Stimulated activated CD4-positive, alpha-beta T cell treated with anti-CD3 and anti-CD28 coated beads, Interleukin-4, amount 100 ng/mL, for 1 hour (primary cell): ENCODE measurements at regions not wholly inside any gene's neighbourhood (a gene's known extent, or its start where the extent isn't known, plus 50 kb on each side); places are given as distances from the start of the nearest gene placed in this dataset.
"Not testable (repeated sequence)": the region's sequence is repeated elsewhere in the genome, so short reads cannot be mapped to it uniquely, and the experiment has no call there.

Experiments
- DNase-seq: peaks from one replicate; pipeline ENCODE4 v3.0.0-alpha.2; 2020

DNA sequence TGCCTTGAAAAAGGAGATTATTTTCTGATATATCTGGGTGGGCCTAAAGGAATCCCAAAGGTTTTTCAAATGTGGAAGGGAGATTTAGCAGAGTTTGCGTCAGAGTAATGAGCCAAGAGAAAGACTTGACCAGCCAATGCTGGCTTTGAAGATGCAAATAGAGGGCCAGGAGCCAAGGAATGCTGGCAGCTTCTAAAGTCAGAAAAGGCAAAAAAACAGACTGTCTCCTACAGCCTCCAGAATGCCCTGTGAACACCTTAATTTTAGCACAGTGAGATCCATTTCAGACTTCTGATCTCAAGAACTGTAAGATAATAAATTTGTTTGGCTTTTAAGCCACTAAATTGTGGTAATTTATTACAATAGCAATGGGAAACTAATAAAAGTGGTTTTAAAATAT is 122.6 kb upstream of the FREM1 start:
- no peak for DNase-seq

DNA sequence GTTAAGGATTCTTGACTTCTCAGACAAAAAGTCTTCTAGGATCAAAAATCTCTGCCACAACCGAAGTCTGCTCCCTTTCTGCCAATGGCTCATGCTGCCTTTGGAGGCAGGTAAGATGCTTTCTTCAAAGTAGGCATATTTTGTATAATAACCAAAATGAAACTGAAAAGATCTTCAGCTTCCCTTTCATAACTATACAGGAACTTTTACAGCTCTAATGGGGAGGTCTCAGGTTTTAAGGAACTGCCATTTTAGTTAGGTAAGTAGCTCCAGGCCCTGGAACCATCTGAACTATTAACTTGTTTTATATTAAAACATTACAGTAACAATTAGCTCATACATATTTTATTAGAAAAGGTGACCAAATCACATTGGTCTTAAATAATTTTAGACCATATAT is 110.9 kb upstream of the FREM1 start:
- no peak for DNase-seq

DNA sequence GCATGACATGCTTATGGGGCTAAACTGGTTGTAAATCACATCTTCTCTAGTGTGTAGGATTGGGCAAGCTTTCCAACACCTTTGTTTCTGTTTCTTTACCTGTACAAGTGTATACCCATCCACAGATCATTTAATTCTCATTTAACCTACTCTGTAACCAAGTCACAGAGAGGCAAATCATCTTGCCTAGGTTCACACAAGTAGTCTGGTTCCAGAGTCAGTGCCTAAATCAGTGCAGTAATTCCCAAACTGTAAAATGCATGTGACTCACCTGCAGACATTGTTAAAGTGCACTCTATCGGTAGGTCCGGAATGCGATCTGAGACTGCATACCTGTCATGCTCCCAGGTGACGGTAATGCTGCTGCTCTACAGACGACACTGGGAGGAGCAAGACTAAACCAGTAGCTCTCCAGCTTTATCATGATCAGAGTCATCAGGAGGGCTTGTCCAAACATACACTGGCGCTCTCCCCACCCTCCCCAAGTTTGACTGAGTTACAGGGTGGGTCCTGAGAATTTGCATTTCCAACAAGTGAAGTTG is 107.9 kb upstream of the FREM1 start:
- no peak for DNase-seq

DNA sequence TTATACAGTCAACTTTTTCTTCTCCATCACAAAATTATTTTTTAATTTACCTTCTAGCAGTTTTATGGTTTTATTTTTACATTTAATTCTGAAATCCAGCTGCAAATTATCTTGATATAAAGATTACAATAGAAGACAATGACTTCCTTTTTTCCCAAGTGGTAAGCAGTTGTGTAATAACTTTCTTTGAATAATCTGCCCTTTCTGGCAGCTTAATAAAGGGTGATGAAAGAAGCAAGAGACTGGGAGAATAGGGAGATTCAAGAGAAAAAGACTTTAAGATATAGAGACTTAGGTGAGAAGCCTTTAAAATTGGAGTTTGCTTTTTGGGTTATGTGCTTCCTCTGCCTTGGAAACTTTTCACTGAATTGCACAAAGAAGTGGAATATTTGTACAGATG is 100.4 kb upstream of the FREM1 start:
- no peak for DNase-seq

DNA sequence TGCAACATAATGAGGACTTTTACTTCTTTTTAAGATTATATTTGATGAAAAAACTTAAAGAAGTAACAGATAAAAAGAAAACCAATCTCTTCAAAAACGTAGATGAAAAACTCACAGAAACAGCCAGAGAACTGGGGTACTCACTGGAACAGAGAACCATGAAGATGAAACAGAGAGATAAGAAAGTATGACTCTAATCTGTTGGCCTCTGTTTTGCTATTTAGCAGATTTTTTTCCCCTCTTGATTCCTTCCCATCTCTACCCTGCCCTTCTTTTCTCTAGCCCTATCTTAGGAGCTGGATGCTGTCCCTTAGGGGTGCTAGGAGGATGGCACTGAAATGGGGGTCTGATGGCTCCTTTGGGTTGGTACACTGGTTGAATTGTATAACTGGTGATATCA is 97.5 kb upstream of the FREM1 start:
- no peak for DNase-seq

DNA sequence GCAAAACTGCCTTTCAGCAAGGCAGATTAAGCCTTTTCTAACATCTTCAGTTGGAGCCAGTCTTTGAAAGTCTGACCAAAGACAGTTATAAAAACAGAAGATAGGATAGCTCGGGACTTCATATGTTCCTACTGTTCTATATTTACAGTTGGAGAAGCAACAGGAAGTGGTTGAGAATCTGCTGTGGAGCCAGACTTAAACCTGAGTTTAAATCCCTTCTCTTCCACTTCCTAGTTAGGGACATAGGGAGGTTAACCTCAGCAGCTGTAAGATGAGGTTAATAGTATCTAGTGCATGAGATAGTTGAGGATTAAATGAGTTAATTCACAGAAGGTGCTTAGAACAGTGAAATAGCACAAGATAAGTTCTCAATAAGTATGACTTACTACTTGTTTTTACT is 84.5 kb upstream of the FREM1 start:
- no peak for DNase-seq

DNA sequence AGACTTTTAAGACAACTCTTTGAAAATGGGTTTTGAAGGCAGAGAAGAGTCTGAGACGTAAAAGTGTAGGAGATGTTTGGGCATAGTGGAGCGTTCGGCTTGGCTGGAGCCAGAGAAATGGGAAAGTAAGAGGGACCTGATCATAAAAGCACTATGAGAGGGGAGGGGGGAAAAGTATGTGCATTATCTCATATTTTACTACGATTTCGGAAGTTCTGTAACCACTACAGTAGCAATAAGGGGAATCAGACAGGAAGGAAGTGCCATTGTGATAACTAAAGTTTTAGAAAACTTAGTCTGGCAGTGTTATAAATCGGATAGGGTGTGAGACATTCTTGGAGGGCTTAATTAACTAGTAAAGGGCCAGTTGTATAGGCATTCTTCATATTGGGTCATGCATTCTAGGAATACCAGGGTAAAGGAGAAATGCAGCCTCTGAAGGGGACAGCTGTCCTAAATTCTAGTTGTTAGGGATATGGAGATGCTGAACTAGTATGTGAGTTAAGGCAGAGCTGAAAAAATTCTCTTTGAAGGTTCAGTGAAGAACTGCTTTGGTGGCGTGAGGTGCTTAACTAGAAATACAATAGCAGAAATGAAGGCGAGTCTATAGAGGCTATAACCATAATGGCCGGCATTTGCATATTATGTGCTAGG is 83.8 kb upstream of the FREM1 start:
- no peak for DNase-seq

DNA sequence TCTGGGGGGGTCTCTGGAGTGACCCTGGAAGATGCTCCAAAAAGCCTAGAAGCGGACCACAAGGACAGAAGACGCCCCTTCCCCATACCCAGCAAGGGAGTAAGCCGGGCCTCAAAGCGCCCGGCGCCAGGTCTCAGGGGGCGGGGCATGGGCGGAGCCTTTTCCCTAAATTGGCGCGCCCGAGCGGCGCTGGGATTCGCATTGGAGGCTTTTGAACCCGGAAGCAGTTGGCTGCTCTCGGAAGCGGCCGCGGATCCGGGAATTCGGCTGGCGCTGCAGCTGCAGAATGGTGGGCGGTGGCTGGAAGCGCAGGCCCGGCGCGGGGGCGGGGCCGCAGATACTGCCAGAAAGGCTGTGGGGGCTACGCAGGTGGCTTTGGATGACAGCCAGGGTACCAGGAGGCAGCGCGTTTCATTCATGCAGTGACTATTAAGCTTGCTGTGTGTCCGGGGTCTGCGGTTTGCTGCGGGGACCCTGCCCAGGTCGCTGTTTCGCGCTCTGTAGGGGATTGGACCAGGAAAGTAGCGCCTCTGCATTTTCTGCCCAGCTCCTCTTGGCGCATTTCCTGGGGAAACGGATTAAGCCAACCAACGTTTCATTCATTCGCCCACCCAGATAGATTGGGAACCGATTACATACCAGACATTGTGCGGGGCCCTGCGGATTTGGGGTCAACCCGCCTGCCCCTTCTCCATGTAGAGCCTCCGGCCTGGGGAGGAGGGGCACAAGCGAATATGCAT is 83.0 kb upstream of the FREM1 start:
- DNase-seq, result peak; percentile 59

DNA sequence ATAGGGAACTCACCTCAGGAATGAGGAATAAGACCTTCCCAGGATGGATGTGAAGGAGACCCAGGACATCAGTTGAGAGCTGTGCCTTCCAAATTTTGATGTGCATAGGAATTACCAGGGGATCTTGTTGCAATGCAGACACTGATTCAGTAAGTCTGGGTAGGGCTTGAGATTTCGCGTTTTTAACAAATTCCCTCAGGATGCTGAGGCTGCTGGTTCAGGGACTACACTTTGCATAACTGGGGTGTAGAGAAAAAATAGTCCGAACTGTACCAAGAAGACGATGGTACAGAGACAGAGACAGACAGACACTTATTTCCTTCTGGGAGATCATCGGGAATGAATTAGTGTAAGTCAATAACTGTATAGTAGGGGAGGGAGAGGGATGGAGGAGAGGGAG is 82.3 kb upstream of the FREM1 start:
- DNase-seq, result no peak

DNA sequence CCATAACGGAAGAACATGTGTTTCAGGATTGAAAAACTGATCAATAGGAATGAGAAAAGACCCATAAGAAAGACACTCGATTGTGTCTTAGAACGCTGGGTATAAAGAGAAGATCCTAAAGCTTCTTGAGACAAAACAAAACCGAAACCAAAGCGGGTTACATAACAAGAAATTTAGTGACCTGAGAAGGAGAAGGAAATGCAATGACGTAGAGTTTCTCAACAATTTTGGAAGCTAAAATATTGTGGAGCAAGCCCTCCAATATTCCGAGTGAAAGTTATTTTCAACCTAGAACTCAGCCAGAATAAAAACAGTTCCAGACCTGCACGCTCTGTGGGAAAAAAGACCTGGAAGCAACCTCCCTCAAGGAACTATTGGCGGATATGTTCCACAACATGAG is 81.9 kb upstream of the FREM1 start:
- no peak for DNase-seq

DNA sequence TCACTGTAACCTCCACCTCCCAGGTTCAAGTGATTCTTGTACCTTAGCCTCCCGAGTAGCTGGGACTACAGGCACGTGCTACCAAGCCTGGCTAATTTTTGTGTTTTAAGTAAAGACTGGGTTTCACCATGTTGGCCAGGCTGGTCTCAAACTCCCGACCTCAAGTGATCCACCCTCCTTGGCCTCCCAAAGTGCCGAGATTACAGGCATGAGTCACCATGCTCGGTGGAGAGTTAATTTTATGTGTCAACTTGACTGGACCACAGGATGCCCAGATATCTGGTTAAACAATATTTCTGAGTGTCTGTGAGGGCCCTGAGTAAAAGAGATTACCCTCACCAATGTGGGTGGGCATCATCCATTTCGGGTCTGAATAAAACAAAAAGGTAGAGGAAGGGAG is 80.4 kb upstream of the FREM1 start:
- not testable (repeated sequence) for DNase-seq

DNA sequence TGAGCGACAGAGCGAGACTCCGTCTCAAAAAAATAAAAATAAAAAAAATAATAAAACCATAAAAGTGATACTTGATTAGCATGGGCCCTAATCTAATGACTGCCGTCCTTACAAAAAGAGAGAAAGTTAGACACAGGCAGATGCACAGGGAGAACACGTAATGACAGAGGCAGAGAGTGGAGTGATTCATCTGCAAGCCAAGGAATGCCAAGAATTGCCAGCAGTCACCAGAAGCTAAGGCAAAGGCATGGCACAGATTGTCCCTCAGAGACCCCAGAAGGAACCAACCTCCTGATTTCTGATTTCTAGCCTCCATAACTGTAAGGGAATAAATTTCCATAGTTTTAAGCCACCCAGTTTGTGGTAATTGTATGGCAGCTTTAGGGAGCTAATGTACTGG is 79.6 kb upstream of the FREM1 start:
- DNase-seq, result no peak

DNA sequence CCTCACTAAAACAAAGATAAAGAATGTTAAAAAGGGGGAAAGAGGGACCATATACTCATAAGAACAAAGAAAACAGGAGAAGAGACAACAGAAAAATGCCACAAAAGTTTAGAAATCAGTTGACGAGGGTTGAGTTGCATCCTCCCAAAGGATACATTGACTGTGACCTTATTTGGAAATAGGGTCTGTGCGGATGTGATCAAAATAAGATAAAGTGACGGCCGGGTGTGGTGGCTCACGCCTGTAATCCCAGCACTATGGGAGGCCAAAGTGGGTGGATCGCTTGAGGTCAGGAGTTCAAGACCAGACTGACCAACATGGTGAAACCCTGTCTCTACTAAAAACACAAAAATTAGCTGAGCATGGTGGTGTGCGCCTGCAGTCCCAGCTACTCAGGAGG is 79.1 kb upstream of the FREM1 start:
- not testable (repeated sequence) for DNase-seq

DNA sequence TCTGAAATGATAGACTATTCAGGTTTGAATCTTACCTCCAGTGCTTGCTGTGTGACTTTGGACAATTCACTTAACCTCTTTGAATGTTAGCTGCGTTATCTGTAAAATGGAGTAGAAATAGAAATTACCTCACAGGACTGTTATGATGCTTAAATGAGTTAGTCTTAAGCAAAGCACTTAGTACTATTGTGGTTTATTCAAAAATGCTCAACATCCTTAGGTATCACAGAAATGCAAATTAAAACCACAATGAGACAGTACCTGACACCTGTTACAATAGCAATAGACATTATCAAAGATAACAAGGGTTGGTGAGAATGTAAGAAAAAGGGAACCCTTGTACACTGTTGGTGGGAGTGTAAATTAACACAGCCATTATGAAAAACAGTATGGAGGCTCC is 77.6 kb upstream of the FREM1 start:
- no peak for DNase-seq

DNA sequence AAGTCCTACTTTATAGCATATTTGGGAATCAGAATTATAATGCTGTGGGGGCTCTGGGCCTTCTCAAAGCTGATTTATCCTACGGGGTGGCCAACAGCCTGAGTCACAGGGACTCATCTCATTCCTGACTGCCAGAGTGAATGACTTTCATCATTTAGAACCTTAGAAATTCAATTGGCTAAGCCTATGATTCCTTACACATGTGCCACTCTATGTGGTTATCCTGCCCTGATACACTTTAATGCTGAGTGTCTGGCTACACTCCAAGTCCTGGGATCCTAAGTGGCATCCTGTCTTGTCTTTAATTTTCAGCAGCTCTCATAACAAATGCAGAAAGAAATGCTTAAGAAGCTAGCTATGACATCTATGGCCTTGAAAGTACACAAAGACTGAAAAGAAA is 75.2 kb upstream of the FREM1 start:
- no peak for DNase-seq

DNA sequence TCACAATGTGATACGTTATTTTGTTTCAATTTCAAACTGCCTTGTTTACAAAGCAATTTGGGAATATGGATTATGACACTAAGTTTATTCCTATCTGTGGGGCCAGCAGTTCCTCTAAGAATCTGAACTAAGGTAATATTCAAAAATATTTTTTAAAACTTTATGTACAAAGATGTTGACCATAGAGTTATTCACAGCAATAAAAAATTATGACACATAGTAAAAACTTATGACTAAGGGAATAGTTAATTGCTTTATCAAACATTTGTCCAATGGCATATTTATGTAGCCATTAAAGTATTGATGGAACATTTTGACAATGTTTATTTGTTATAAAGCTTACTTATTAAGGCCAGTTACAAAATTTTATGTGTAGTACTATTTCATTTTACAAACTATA is 73.4 kb upstream of the FREM1 start:
- no peak for DNase-seq

DNA sequence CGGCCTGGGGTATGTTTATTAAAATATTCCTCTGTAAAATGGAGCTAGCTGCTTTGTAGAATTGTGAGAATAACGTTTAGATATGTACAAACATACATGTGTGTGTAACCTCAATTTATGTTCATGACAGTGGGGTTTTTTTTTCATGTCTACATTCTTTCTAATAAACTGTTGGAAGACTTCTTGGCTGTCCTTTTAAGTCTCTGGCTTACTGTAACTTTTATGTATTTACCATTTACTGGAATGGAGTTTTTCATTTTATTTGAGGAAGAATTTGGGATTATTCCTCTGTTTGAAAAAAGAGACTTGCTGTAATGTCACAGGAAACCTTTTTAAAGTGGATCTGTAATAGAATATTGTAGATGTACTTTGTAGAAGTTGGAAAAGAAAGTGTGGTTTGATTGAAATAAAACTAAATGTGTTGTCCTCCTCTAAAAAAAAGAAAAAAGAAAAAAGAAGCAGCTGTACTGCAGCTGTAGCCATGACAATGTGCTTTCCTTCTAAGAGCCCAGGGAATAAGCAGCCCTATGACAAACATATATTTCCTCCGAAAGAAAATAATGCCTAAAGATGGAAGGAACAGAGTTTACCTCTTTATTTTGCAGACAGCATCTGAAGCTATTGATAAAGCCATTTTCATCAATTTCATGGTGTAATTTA is 71.2 kb upstream of the FREM1 start:
- DNase-seq, result no peak

DNA sequence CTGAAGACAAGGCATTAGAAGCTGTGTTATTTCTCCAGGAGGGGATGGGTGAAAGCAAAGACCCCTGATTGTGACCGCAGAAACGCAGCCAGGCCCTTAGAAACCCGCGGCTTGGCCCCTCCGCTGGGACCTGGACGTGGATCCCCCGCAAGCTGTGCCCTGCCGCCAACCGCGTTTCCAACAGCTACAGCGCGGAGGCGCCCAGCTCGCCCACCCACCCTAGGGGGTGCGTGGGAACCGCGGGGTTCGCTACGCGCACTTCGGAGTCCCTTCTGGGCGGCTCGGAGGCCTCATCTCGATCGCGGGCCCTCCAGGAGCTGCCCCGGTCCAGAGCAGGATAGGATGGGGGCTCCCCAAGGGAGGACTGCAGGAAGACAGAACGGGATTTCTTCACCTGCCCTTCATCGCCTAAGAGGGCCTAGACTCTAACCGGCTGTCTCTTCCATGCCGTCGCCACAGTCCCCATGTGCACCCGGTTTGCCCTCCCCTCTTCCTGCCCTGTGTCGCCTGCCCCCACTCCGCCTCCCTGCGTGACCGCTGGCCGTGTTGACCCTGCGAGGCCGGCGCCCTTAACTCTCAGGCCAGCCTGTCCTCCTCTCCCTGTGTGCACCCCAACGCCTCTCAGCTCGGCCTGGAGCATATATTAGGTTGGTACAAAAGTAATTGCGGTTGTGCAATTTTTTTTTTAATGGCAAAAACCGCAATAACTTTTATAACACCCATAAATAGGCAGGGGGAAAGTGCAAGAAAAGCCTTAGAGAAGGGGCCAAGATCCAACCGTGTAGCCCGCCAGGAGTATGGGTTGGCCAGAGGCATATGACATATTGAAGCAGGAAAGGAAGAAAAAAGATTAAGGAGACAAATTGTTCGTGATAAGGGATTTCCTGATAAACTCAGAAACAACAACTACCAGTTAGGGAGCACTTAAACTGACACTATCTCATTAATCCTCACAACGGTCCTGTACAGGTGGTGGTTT is 68.1 kb upstream of the FREM1 start:
- no peak for DNase-seq

DNA sequence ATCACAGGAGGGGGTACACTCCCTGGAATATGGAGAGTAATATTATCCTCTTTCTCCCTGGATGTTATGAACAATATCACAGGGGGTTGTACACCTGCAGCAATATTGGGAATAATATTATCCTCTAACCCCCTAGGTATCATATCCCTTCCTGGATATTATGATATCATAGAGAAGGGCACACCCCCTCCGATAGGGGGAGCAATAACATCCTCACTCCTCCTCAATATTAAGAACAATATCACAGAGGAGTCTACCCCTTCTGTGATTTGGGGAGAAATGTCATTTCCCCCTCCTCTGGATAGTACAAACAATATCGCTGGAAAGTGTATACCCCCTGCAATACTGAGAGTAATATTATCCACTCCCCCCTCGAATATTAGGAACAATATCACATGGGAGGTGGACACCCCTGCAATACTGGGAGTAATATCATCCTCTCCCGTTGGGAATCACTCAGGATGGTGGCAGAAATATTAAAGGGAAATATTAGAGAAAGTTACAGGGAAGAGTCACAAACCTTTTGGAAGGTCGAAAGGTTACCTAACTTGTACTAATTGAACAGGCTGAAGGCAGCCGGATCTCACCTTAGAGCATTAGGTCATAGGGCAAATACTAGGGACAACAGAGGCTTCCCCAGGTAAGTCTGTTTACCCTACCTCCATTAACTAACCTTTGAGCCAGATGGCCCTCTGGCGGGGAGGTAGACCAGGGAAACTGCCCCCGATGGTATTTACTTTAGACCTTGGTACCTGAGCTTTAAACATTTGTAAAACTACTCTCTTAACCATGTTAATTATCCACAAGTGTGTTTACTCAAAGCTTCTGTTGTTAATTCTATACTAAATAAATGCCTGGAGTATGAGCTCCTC is 57.5 kb upstream of the FREM1 start:
- no peak for DNase-seq

DNA sequence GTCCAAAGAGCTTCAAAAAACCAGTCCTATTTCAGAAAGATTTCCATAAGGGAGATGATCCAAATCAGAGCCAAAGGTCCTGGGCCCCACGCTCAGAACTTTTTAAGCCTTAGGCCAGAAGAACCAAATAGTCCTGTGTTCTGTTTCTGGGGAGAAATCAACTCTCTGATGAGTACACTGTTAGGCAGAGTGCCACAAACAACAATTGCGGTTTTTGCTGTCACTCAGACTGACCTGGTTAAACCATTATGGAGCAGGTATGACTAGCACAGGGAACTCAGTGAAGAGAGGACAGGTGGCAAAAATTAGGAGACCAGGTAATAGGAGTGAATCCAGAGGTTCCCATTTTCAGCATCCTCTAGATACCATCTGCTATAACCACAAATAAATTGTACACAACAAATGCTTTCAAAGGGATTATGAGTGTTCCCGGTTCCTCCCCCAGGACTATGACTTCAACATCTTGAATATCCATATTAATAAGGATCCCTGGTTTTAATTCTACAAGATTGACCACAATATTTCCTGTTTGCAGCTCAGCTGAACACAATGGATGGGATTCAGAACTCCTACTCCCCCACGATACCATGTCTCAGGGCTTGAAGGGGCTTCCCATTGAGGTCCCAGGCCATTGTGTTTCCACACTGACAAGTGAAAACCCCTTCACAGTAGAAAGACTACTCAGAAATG is 52.1 kb upstream of the FREM1 start:
- no peak for DNase-seq

DNA sequence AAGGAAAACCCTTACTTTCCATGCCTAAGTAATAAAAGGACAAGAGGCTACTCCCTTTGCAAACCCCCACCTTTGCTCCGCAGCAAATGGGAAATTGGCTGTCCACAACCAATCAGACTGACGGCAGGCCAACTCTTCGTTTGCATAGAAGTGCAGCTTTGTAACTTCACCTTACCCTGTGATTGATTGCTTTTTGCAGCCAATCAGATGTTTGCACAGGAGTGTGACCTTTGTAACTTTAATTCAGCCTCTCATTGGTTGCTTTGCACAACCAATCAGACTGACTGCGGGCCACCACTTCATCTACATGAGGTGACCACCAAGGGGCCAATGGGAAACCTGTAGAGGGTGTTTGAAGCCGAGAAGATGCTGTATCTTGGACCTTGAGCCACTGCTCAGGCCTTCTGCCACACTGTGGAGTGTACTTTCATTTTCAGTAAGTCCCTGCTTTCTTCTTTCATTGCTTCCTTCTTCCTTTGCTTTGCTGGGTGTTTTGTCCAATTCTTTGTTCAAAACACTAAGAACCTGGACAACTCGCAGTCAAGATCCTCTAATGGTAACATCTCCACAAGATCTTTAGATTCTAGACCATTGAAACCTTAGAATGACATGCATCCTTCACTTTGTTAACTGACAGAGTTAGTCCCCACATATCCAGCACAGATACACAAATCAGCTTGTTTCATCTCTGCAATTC is 51.3 kb upstream of the FREM1 start:
- DNase-seq, result no peak
